ENCODE measurements at regions not wholly inside any gene's neighbourhood (a gene's known extent, or its start where the extent isn't known, plus 50 kb on each side); places are given as distances from the start of the nearest gene placed in this dataset.

DNA sequence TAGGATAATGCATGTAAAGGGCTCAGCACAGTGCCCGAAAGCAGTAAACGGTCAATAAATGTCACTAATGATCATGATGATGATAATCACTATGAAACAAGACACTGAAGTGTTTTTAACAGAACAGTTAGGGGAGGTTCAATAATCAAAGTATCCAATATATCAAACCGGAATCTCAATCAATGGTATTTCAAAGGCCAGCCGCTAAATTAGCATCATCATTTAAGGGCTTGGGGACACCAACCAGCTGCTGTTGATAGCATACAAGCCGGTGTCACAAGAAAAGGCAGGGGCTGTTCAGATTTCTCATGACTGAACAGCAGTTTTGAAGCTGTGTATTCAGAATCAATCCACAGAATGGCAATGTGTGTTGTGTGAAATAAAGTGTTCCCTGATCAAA, 316.0 kb upstream of the NPVF start:
- H3K27me3 Mint-ChIP-seq (ENCODE audit: low read depth) = peaks cover 14% of the 10 kb centered on the region
- no peak overlapping the region for H3K4me3 Mint-ChIP-seq (ENCODE audit: unreplicated experiment)
- H3K4me1 Mint-ChIP-seq (ENCODE audit: low read depth) = no peaks in the 10 kb centered on the region

DNA sequence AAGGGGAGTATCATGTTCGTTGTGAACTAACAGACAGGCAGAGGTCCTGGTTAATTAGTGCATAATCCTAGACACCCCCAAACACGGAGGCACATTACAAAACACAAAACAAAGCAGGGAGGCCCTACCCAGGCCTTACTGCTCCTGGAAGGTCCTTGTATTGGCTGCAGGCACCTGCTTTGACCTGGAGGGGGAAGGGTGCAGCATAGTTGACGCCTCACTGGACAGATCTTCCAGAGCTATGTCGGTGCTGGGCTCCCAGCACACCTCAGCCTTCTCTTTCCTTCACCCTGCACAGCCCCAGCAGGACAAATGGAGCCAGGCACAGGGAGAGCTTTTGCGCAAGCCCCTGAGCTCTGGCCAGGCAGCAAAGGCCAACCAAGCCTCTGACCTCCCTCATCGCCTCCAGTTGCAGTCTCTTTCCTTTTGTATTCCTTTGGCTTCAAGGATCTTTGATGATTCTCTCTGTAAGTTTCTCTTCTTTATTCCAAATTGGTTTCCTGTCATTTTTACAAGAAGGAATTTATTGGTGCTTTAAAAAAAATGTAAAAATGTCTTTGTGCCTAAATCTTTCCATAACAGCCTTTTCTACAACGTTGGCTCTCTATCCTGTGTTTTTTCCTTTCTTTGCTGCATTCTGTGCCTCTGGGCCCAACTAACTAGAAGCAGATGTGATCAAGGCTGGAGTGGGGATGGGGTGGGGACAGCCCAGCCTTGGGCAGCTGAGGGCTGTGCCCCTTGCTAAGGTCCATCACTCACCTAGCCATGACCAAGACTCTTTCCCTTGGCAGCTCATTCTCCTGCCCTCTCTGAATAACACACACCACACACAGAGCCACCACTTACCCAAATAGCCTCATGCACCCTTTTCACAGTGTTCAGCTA, 317.1 kb upstream of the NPVF start:
- Mint-ChIP-seq H3K27me3 (ENCODE audit: low read depth) (peaks cover 14% of the 10 kb centered on the region), H3K4me3 (ENCODE audit: unreplicated experiment) (no peak overlapping the region), H3K36me3 (ENCODE audit: low read depth) (no peaks in the 10 kb centered on the region), H3K27ac (ENCODE audit: unreplicated experiment) (no peak overlapping the region), H3K9me3 (ENCODE audit: low read depth) (no peaks in the 10 kb centered on the region), H3K4me1 (ENCODE audit: low read depth) (no peaks in the 10 kb centered on the region)
- TF ChIP-seq, protein P1, sequence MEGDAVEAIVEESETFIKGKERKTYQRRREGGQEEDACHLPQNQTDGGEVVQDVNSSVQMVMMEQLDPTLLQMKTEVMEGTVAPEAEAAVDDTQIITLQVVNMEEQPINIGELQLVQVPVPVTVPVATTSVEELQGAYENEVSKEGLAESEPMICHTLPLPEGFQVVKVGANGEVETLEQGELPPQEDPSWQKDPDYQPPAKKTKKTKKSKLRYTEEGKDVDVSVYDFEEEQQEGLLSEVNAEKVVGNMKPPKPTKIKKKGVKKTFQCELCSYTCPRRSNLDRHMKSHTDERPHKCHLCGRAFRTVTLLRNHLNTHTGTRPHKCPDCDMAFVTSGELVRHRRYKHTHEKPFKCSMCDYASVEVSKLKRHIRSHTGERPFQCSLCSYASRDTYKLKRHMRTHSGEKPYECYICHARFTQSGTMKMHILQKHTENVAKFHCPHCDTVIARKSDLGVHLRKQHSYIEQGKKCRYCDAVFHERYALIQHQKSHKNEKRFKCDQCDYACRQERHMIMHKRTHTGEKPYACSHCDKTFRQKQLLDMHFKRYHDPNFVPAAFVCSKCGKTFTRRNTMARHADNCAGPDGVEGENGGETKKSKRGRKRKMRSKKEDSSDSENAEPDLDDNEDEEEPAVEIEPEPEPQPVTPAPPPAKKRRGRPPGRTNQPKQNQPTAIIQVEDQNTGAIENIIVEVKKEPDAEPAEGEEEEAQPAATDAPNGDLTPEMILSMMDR (IDR thresholded peaks at IDR 0.05) = no peak
- no peak for DNase-seq (ENCODE audit: low spot score)

More for the DNA sequence above, 316.0 kb upstream of the NPVF start:
- TF ChIP-seq, protein P1 (IDR thresholded peaks at IDR 0.05) = no peak
- DNase-seq (ENCODE audit: low spot score) = no peak
- Mint-ChIP-seq H3K9me3 (ENCODE audit: low read depth) (no peaks in the 10 kb centered on the region), H3K27ac (ENCODE audit: unreplicated experiment) (no peak overlapping the region), H3K36me3 (ENCODE audit: low read depth) (no peaks in the 10 kb centered on the region)

DNA sequence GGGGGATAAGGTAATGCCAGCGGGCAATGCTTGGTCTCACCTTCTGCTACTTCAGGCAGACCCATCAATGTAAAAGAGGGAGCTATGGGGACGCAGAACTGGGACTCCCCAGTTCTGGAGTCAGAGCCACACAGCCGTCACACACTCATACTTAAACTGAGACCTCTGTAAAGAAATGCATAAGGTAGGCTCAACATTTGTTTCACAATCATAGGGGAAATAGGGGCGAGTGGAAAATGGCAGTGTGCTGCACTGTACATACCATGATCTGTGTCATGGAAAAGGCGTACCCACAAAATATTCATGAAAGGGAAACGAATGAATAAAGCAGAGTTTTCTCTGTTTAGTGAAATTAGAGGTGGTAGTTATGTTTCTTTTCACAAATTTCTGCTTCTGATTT, 318.0 kb upstream of the NPVF start:
- Mint-ChIP-seq H3K4me1 (ENCODE audit: low read depth) (no peaks in the 10 kb centered on the region), H3K4me3 (ENCODE audit: unreplicated experiment) (no peak overlapping the region), H3K36me3 (ENCODE audit: low read depth) (no peaks in the 10 kb centered on the region), H3K27ac (ENCODE audit: unreplicated experiment) (no peak overlapping the region), H3K9me3 (ENCODE audit: low read depth) (no peaks in the 10 kb centered on the region), H3K27me3 (ENCODE audit: low read depth) (peaks cover 14% of the 10 kb centered on the region)
- TF ChIP-seq, protein P1 (IDR thresholded peaks at IDR 0.05) = no peak
- DNase-seq (ENCODE audit: low spot score) = no peak

DNA sequence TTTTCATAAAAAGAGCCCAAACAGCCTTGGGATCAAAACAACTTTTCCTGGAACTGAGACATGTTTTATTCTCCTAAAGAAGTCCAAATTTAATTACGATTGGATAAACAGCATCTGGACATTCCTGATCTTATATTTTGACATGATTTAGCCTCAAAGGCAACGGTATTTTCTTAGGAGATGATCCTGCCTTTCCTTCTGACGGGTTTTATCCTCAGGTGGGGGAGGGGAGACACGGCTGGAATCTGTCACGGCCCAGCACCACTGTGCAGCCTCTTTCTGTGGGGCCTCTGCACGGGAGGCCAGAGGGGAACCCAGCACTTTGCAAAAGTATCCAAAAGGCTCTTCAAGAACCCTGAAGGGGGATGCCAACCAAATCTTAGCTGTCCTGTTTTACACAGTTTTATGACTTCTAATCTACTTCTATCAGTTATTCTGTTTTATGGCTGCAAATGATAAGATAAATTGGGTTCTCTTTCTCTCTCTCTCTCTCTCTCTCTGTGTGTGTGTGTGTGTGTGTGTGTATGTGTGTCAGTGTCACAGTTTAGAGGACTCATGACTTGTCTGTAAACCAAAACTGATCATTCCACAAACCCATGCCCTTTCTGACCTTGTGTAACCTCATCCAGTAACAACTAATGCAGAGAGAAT, 321.1 kb upstream of the NPVF start:
- Mint-ChIP-seq H3K36me3 (ENCODE audit: low read depth) (no peaks in the 10 kb centered on the region), H3K4me3 (ENCODE audit: unreplicated experiment) (no peak overlapping the region), H3K4me1 (ENCODE audit: low read depth) (no peaks in the 10 kb centered on the region), H3K9me3 (ENCODE audit: low read depth) (no peaks in the 10 kb centered on the region), H3K27ac (ENCODE audit: unreplicated experiment) (no peak overlapping the region), H3K27me3 (ENCODE audit: low read depth) (peaks cover 2% of the 10 kb centered on the region)
- no peak for DNase-seq (ENCODE audit: low spot score)
- TF ChIP-seq, protein P1 (IDR thresholded peaks at IDR 0.05) = no peak

DNA sequence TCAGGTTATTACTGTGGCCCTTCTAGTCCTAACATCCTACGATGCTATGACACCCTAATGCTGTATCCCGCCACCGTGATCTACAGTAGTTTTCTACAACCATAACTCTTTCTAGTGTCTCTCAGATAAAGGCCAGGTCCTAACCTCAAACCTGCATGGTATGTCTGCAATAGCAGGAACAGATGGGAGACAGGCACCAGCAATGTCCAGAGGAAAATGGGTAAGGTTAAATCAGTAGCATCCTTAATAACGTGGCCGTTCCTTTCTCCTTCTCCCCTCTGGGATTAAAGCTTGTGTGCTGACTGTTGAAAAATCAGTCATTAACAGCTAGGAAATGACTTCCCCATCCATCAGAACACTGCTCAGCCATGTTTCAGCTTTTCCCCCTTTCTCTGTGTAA, 321.9 kb upstream of the NPVF start:
- DNase-seq (ENCODE audit: low spot score) = no peak
- Mint-ChIP-seq H3K4me1 (ENCODE audit: low read depth) (no peaks in the 10 kb centered on the region), H3K27me3 (ENCODE audit: low read depth) (peaks cover 2% of the 10 kb centered on the region), H3K9me3 (ENCODE audit: low read depth) (no peaks in the 10 kb centered on the region), H3K27ac (ENCODE audit: unreplicated experiment) (no peak overlapping the region), H3K4me3 (ENCODE audit: unreplicated experiment) (no peak overlapping the region), H3K36me3 (ENCODE audit: low read depth) (no peaks in the 10 kb centered on the region)
- TF ChIP-seq, protein P1 (IDR thresholded peaks at IDR 0.05) = no peak

Data from chondrocyte (in vitro differentiated cells).